Osteocyte (in vitro differentiated cells): ENCODE measurements at regions not wholly inside any gene's neighbourhood (a gene's known extent, or its start where the extent isn't known, plus 50 kb on each side); places are given as distances from the start of the nearest gene placed in this dataset.
A peak's percentile ranks its signal among the peaks of the same experiment; 100 is the strongest.

Experiments
- DNase-seq: peaks from one replicate; pipeline ENCODE4 v3.0.0; 2021; ENCODE audit warnings: mixed read lengths; ENCODE audit not compliant: unreplicated experiment; ENCODE audit errors: extremely low spot score
- H3K27ac Mint-ChIP-seq: one replicate; pipeline ENCODE4 v1.8.0; 2021; ENCODE audit warnings: mild to moderate bottlenecking, mixed read lengths; ENCODE audit not compliant: unreplicated experiment
- H3K27me3 Mint-ChIP-seq: one replicate; pipeline ENCODE4 v1.8.0; 2021; ENCODE audit warnings: mixed read lengths; ENCODE audit not compliant: unreplicated experiment
- H3K36me3 Mint-ChIP-seq: one replicate; pipeline ENCODE4 v1.8.0; 2021; ENCODE audit warnings: mixed read lengths; ENCODE audit not compliant: unreplicated experiment
- H3K4me1 Mint-ChIP-seq: one replicate; pipeline ENCODE4 v1.8.0; 2021; ENCODE audit warnings: mixed read lengths; ENCODE audit not compliant: unreplicated experiment
- H3K4me3 Mint-ChIP-seq: one replicate; pipeline ENCODE4 v1.8.0; 2021; ENCODE audit warnings: mild to moderate bottlenecking, moderate library complexity, mixed read lengths; ENCODE audit not compliant: unreplicated experiment
- H3K9me3 Mint-ChIP-seq: one replicate; pipeline ENCODE4 v1.8.0; 2021; ENCODE audit warnings: mixed read lengths; ENCODE audit not compliant: unreplicated experiment
- TF ChIP-seq, protein P1 (sequence below): fragments of 200-600 bp; sonication (generic); IDR thresholded peaks from 2 replicates; pipeline ENCODE4 v1.5.0; 2021; ENCODE audit warnings: antibody characterized with exemption, mild to moderate bottlenecking, moderate library complexity

DNA sequence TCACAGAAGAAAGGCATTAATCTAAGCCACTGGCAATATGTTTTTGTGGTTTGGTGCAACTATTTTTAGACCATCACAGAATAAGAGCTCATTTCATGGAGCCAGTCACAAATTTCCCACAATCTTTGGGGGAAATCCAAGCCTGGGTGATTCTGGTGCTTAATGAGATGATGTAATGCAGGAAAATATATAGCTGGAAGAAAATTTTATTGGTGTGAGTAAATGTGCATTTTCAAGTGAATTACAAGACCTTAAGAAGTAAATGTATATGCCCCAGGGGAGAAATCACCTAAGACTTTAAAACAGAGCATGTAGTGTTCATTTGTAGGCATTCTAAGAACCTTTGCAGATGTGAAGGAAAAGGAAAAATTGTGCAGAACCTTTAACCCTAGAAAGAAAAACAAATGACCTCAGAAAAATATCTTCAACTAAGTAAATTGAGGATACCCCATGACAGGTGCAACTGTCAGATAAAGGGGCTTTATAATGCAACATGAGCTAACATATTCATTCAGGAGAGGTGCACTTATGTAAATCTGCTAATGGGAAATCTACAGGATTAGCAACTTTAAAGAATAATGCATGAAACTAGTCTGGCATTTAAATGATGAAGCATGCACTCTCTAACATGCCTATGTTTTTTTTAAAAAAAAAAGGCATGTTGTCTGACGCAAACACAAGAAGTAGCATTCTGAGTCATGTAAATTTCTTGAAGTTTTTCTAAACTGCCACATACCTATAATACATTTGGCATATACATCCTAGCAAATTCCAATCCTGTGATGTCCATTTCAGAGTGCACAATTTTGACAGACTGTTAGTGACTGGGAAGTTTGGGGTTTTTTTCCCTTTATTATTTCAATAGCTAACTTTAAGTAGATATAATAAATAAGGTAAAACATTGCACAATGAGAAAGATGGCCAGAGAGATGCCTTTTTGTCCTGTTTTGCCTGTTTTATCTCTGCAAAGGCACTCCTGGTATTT lies 105.1 kb downstream of the MEX3B start:
- Mint-ChIP-seq H3K36me3 (peaks cover 10% of the 10 kb centered on the region), H3K9me3 (no peaks in the 10 kb centered on the region), H3K27me3 (no peaks in the 10 kb centered on the region), H3K4me1 (peaks cover 19% of the 10 kb centered on the region), H3K4me3 (no peak overlapping the region), H3K27ac (no peak overlapping the region)
- DNase-seq: no peak
- TF ChIP-seq, protein P1, sequence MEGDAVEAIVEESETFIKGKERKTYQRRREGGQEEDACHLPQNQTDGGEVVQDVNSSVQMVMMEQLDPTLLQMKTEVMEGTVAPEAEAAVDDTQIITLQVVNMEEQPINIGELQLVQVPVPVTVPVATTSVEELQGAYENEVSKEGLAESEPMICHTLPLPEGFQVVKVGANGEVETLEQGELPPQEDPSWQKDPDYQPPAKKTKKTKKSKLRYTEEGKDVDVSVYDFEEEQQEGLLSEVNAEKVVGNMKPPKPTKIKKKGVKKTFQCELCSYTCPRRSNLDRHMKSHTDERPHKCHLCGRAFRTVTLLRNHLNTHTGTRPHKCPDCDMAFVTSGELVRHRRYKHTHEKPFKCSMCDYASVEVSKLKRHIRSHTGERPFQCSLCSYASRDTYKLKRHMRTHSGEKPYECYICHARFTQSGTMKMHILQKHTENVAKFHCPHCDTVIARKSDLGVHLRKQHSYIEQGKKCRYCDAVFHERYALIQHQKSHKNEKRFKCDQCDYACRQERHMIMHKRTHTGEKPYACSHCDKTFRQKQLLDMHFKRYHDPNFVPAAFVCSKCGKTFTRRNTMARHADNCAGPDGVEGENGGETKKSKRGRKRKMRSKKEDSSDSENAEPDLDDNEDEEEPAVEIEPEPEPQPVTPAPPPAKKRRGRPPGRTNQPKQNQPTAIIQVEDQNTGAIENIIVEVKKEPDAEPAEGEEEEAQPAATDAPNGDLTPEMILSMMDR: no peak

DNA sequence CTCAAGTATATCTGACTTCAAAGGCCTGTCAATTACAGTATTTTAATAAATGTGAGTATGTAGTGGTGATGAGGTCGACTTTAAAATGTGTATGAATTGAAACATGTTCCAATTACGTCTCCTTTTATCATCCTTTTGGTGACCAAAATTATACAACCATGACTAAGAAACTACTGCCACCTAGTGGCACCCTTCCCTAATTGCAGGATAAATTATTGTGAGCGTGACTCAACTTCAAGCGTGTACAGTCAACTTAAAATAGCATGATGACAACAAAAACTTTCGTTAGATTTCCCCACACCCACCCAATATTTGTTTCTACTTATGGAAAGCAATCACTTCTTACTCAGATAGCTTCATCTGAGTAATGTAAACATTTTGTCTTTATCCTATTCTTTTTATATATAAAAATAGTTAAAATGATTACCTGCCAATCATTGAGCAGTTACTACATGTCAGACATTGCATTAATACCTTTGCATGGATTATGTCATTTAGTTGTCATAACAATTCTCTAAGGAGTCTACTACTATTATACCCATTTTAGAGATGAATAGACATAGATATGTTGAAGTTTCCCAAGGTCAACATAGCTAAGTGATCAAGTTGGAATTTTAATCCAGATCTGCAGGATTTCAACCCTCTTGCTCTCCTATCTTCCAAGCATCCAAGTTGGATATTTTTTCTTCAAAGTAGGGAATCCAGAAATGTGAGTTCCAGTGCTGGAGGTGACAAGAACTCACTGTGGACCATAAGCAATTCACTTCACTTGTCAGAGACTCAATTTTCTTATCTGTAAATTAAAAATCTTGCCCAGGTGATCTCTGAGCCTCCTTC lies 106.0 kb downstream of the MEX3B start:
- no peak overlapping the region for H3K4me3 Mint-ChIP-seq
- TF ChIP-seq, protein P1: peak; percentile 66
- no peak overlapping the region for H3K27ac Mint-ChIP-seq
- H3K4me1 Mint-ChIP-seq: peaks cover 19% of the 10 kb centered on the region
- DNase-seq: no peak
- H3K9me3 Mint-ChIP-seq: no peaks in the 10 kb centered on the region
- peaks cover 12% of the 10 kb centered on the region for H3K36me3 Mint-ChIP-seq
- H3K27me3 Mint-ChIP-seq: no peaks in the 10 kb centered on the region

DNA sequence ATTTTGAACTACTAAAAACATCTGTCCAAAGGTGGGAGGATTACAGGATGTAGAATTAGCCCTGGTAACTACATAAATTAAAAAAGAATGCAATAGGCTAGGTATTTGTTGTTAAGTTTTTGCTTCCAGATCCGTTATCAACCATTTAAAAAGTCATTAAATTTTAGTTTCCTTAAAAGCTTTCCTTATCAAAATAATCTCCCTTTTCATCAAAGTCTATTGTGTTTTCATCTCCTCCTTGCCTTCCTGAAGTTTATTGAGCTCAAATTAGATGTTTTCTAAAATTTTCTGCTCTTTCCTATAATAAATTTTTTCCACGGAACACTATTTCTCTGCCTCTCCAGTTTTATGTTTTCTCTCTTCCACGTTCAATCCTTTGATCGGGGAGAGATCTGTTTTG lies 108.6 kb downstream of the MEX3B start:
- Mint-ChIP-seq H3K27ac (no peak overlapping the region), H3K36me3 (peaks cover 10% of the 10 kb centered on the region), H3K4me1 (peaks cover 19% of the 10 kb centered on the region), H3K27me3 (no peaks in the 10 kb centered on the region), H3K4me3 (no peak overlapping the region), H3K9me3 (no peaks in the 10 kb centered on the region)
- no peak for DNase-seq
- TF ChIP-seq, protein P1: no peak

DNA sequence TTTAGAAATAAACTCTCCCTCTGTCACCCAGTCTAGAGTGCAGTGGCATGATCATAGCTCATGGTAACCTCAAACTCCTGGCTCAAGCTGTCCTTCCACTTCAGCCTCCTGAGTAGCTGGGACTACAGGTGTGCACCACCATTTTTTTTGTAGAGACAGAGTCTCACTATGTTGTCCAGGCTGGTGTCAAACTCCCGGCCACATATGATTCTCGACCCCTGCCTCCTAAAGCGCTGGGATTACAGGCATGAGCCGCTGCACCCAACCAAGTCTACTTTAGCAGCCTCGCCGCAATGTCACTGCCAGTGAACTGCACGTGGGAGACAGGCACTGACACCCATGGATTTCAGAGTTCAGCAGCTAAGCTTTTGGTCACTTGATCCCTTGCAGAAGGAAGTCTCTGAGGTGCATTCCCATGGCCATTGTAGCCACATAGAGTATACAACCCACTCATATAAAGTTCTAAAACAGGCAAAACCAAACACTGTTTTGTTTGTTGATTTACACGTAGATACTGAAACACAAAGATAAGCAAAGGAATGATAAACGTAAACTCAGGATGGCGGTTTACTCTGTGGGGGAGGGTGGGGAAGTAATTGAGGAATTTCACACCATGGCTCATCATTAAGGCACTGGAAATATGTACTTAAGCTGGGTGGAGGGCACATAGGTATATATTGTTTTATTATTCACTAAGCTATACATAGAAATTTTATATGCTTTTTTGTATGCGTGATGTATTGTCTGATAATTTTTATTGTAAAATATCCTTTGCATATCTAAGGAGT lies 115.0 kb downstream of the MEX3B start:
- Mint-ChIP-seq H3K36me3 (peaks cover 3% of the 10 kb centered on the region), H3K27ac (no peak overlapping the region), H3K4me3 (no peak overlapping the region), H3K27me3 (no peaks in the 10 kb centered on the region), H3K9me3 (no peaks in the 10 kb centered on the region), H3K4me1 (no peaks in the 10 kb centered on the region)
- DNase-seq: no peak
- TF ChIP-seq, protein P1: no peak
